ENCODE measurements at regions not wholly inside any gene's neighbourhood (a gene's known extent, or its start where the extent isn't known, plus 50 kb on each side); places are given as distances from the start of the nearest gene placed in this dataset.
"Not testable (repeated sequence)": the region's sequence is repeated elsewhere in the genome, so short reads cannot be mapped to it uniquely, and the experiment has no call there.

GRCh38 chrX:13518126-13518525, 51.3 kb upstream of the EGFL6 start:
- no peak for DNase-seq

- no peak for DNase-seq
These were observed 54.0 kb upstream of the EGFL6 start for GRCh38 chrX:13515211-13515930.

- no peak for DNase-seq
These were observed 57.5 kb upstream of the EGFL6 start for GRCh38 chrX:13511944-13512330.

- DNase-seq: no peak
These were observed 58.0 kb upstream of the EGFL6 start for GRCh38 chrX:13511241-13511943.

GRCh38 chrX:13507893-13508292, 61.5 kb upstream of the EGFL6 start:
- no peak for DNase-seq

GRCh38 chrX:13506574-13506973, 62.8 kb upstream of the EGFL6 start:
- DNase-seq: peak; percentile 71

- DNase-seq: no peak
These were observed 66.8 kb upstream of the EGFL6 start for GRCh38 chrX:13502590-13502989.

- DNase-seq: no peak
These were observed 69.7 kb upstream of the EGFL6 start for GRCh38 chrX:13499736-13500135.

- no peak for DNase-seq
These were observed 71.2 kb upstream of the EGFL6 start for GRCh38 chrX:13498238-13498637.

- no peak for DNase-seq
These were observed 74.2 kb upstream of the EGFL6 start for GRCh38 chrX:13495232-13495631.

- no peak for DNase-seq
These were observed 74.8 kb upstream of the EGFL6 start for GRCh38 chrX:13494562-13494961.

GRCh38 chrX:13493659-13494058, 75.7 kb upstream of the EGFL6 start:
- DNase-seq: no peak

GRCh38 chrX:13492286-13492685, 77.1 kb upstream of the EGFL6 start:
- no peak for DNase-seq

- no peak for DNase-seq
These were observed 78.3 kb upstream of the EGFL6 start for GRCh38 chrX:13491061-13491460.

GRCh38 chrX:13489454-13489853, 79.9 kb upstream of the EGFL6 start:
- no peak for DNase-seq

GRCh38 chrX:13487731-13488505, 81.5 kb upstream of the EGFL6 start:
- peak; percentile 64 for DNase-seq

- DNase-seq: no peak
These were observed 84.2 kb upstream of the EGFL6 start for GRCh38 chrX:13485167-13485566.

- DNase-seq: no peak
These were observed 85.6 kb upstream of the EGFL6 start for GRCh38 chrX:13483773-13484172.

- no peak for DNase-seq
These were observed 86.5 kb upstream of the EGFL6 start for GRCh38 chrX:13482746-13483541.

GRCh38 chrX:13480780-13481179, 88.6 kb upstream of the EGFL6 start:
- not testable (repeated sequence) for DNase-seq

- DNase-seq: no peak
These were observed 90.0 kb upstream of the EGFL6 start for GRCh38 chrX:13479452-13479813.

- no peak for DNase-seq
These were observed 90.5 kb upstream of the EGFL6 start for GRCh38 chrX:13478740-13479451.
